ENCODE measurements at regions not wholly inside any gene's neighbourhood (a gene's known extent, or its start where the extent isn't known, plus 50 kb on each side); places are given as distances from the start of the nearest gene placed in this dataset.

DNA sequence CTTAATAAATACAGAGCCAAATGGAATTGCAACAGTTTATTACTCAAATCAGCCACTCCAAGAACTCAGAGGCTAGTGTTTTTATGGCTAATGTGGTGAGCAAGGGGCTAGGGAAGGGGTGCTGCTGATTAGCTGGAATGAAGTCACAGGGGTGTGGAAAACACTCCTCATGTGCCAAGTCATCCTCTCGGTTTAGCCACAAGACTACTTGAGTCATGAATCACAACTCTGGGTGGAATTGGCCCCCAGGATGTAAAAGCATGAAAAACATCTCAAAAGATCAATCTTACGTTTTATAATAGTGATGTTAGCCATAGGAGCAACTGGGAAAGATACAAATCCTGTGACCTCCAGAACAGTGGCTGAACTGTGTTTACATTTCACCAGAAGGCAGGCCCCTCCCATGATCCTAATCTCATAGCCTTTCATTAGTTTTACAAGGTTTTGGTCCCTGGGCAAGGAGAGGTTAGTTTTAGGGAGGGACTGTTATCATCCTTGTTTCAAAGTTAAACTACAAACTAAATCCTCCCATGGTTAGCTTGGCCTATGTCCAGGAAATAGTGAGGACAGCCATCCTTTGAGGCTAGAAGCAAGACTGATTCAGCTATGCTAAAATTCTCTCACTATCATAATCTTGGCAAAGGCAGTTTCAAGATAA lies 2020.1 kb upstream of the PCDH20 start (continued):
- TF ChIP-seq CHD1 (IDR thresholded peaks at IDR 0.05; ENCODE audit: low read depth, low read length) = no peak

DNA sequence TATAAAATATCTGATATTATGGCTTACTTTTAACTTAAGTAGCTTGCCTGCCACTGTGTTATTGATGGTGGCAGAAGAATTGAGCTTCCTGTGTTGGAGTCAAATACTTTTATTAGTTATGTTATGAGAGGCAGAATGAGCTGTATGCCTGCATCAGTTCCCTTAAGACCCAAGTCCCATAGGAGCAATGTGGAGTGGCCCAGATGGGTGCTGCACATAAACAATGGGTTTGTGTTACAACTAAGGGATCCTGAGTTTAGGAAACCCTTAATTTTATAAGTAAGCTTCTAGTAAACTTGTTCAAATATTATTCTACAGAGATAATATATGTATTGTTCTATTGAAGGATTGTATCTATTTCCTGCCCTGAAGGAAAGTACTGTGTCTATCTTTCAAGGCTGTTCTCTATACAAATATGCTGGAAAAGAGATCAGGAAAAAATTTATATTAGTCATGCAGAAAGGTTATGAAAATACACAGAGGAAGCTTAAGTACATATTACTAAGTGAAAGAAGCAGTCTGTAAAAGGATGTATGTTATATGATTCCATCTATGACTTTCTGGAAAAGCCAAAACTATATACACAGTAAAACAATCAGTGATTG lies 2018.0 kb upstream of the PCDH20 start:
- CTCF ChIA-PET = no interaction called here
- peak; percentile 87 for DNase-seq
- in situ Hi-C loops (cut with MboI; ENCODE audit: low sequenced_read_pairs) = no loop called here

More for the DNA sequence above, 2018.0 kb upstream of the PCDH20 start:
- H2BK20ac ChIP-seq (ENCODE audit: low read depth, low read length) = peak overlapping the region; percentile 87; the same call in 1 of the 2 replicates
- H4K5ac ChIP-seq (ENCODE audit: low read depth, low read length) = peak overlapping the region; percentile 84
- H2AK5ac ChIP-seq (ENCODE audit: low read depth, low read length) = peak overlapping the region; percentile 41; the same call in 1 of the 2 replicates
- peak overlapping the region; percentile 24; the same call in 1 of the 2 replicates for H3K4ac ChIP-seq (ENCODE audit: low read depth, low read length)
- peak overlapping the region; percentile 43 for H4K91ac ChIP-seq (ENCODE audit: insufficient read depth, low read depth, low read length)
- H4K20me1 ChIP-seq (ENCODE audit: insufficient read depth, low read length) = no peaks in the 10 kb centered on the region
- H2BK15ac ChIP-seq (ENCODE audit: low read depth, low read length) = peak overlapping the region; percentile 59; the same call in 1 of the 3 replicates
- intact Hi-C loops (cut with micrococcal nuclease) = loop anchor here (10.0 kb wide), 1 partner anchor 309 kb away; no protein-coding TSS in a partner anchor
- peak overlapping the region; percentile 99 for H2BK5ac ChIP-seq (ENCODE audit: low read depth, low read length, poor library complexity, severe bottlenecking)
- H3K14ac ChIP-seq (replicated peaks; ENCODE audit: low read depth, low read length) = peak overlapping the region; percentile 11; the same call in 1 of the 2 replicates
- no peaks in the 10 kb centered on the region for H3K27me3 ChIP-seq (ENCODE audit: control insufficient read depth, insufficient read depth, low read length)
- H3K27ac ChIP-seq (ENCODE audit: insufficient read depth, low read length) = peak overlapping the region; percentile 99
- no TSS peak for BruUV-seq (replicated peaks)
- H2AK9ac ChIP-seq (replicated peaks; ENCODE audit: low read depth, low read length, poor library complexity) = no peak overlapping the region
- H3K18ac ChIP-seq (ENCODE audit: low read depth, low read length) = peak overlapping the region; percentile 100; the same call in 1 of the 2 replicates
- dilution Hi-C loops (cut with HindIII; ENCODE audit: low sequenced_read_pairs, unreplicated experiment) = no loop called here
- H3K4me3 ChIP-seq (ENCODE audit: insufficient read depth, low read depth, low read length) = no peak overlapping the region
- no peak for TF ChIP-seq ELK1 (IDR thresholded peaks at IDR 0.05; ENCODE audit: borderline replicate concordance, low read depth, low read length)
- TF ChIP-seq RCOR1 (IDR thresholded peaks at IDR 0.05; ENCODE audit: insufficient replicate concordance, low read length) = no peak
- TF ChIP-seq USF2 (IDR thresholded peaks at IDR 0.05; ENCODE audit: low read depth, low read length) = no peak
- no peak for TF ChIP-seq RFX5 (IDR thresholded peaks at IDR 0.05; ENCODE audit: low read depth, low read length)
- TF ChIP-seq RAD21 (IDR thresholded peaks at IDR 0.05; ENCODE audit: low read length) = no peak
- no peak for TF ChIP-seq MXI1 (IDR thresholded peaks at IDR 0.05; ENCODE audit: borderline replicate concordance, low read depth, low read length)
- no peak for TF ChIP-seq MAFK (IDR thresholded peaks at IDR 0.05; ENCODE audit: low read depth, low read length)
- no peak for TF ChIP-seq FOS (IDR thresholded peaks at IDR 0.05; ENCODE audit: low read depth, low read length)
- H3K79me1 ChIP-seq (ENCODE audit: low read depth in 1 of 2, low read length in 2 of 2) = no peaks in the 10 kb centered on the region
- POLR2A ChIA-PET (ENCODE audit: unreplicated experiment) = no interaction called here
- H4K8ac ChIP-seq (ENCODE audit: low read depth in 2 of 2, low read length in 2 of 2) = peak overlapping the region; percentile 94 to 97
- peak; percentile 66 for ATAC-seq (ENCODE audit: low read depth)
- peak overlapping the region; percentile 59; the same call in 1 of the 2 replicates for H3K4me2 ChIP-seq (ENCODE audit: low read depth, low read length)
- no peaks in the 10 kb centered on the region for H3K9me1 ChIP-seq (ENCODE audit: insufficient read depth, low read length)
- peak overlapping the region; percentile 90 for H2BK120ac ChIP-seq (ENCODE audit: low read depth, low read length)
- no peaks in the 10 kb centered on the region for H3K9me3 ChIP-seq (ENCODE audit: control insufficient read depth, insufficient read depth, low read length)
- H2AFZ ChIP-seq (replicated peaks; ENCODE audit: low read length, poor library complexity) = no peak overlapping the region
- H3K56ac ChIP-seq (ENCODE audit: extremely low read depth, insufficient read depth, low read length) = peak overlapping the region; percentile 28; the same call in 1 of the 2 replicates
- peak overlapping the region; percentile 6; the same call in 1 of the 2 replicates for H3K23ac ChIP-seq (ENCODE audit: low read depth, low read length)
- no peak overlapping the region for H3K9ac ChIP-seq (ENCODE audit: low read depth, low read length)
- no peaks in the 10 kb centered on the region for H3K36me3 ChIP-seq (ENCODE audit: control insufficient read depth, insufficient read depth, low read length)
- H3K4me1 ChIP-seq (ENCODE audit: control insufficient read depth, insufficient read depth, low read length) = peaks cover 9% of the 10 kb centered on the region
